Esophagus (tissue), 2 donors: ENCODE measurements at regions not wholly inside any gene's neighbourhood (a gene's known extent, or its start where the extent isn't known, plus 50 kb on each side); places are given as distances from the start of the nearest gene placed in this dataset.

Experiments
- H3K27ac ChIP-seq, 2 donors: one replicate each; pipeline ENCODE4 v1.5.1; 2013; ENCODE audit warnings: low read depth in 2 of 2, mild to moderate bottlenecking in 2 of 2, inconsistent platforms in 1 of 2, low read length in 1 of 2, moderate library complexity in 1 of 2
- H3K27me3 ChIP-seq, 2 donors: one replicate each; pipeline ENCODE4 v1.6.1; 2013; ENCODE audit warnings: low read length in 2 of 2, control low read depth in 1 of 2, mild to moderate bottlenecking in 1 of 2; ENCODE audit not compliant: insufficient read depth in 2 of 2, control insufficient read depth in 1 of 2
- H3K36me3 ChIP-seq, 2 donors: one replicate each; pipeline ENCODE4 v1.6.1; 2013; ENCODE audit warnings: low read length in 1 of 2; ENCODE audit not compliant: control insufficient read depth in 2 of 2, insufficient read depth in 2 of 2
- H3K4me1 ChIP-seq, 2 donors: one replicate each; pipeline ENCODE4 v1.6.1; 2013; ENCODE audit warnings: low read length in 1 of 2; ENCODE audit not compliant: control insufficient read depth in 2 of 2, insufficient read depth in 2 of 2
- H3K4me3 ChIP-seq, 2 donors: one replicate each; pipeline ENCODE4 v1.5.1; 2013; ENCODE audit warnings: low read length in 2 of 2, mild to moderate bottlenecking in 2 of 2, low read depth in 1 of 2, moderate library complexity in 1 of 2
- H3K9me3 ChIP-seq, 2 donors: one replicate each; pipeline ENCODE4 v1.6.1; 2013; ENCODE audit warnings: mild to moderate bottlenecking in 2 of 2, low read depth in 1 of 2, low read length in 1 of 2, moderate library complexity in 1 of 2; ENCODE audit not compliant: control insufficient read depth in 2 of 2, insufficient read depth in 1 of 2
- WGBS, 2 donors: extraction: QIAGEN DNeasy Blood & Tissue Kit; methylation state at CpG; one replicate each; pipeline ENCODE4 v1.1.7; 2013; 5-methylcytosine and 5-hydroxymethylcytosine counted together
- donor health status: healthy with polysubstance abuse.
- donor health status: Bipolar disorder and iron deficiency.

DNA sequence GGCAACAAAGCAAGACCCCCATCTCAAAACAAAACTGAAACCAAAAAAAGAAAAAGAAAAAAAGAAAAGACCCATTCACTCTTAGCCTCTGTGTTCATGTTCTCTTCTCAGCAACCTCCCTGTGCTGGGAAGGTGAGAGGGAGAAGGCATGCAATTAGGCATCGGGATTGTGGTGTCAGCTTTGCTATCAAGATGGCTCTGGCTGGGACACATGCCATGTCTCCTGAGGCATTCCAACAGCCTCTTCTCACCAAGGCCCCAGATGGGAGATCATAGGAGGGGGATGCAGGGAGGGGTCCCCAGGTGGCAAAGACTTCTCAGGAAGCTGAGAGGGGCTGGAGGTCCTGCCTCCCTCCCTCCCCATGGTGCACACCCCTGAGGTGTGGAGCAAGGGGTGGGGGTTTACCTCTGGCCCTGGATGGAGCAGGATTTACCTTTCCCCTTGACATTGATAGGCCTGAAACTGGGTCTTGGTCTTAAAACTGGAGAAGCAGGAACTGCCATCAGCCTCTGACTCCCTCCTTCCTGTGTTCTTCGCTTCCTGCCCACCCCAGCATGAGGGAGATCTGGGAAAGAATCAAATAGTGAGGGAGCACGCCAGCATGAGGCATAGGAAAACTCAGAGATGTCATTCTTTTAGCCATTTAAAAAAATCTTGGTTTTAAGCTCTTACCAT is 96.2 kb upstream of the DUSP5 start:
- WGBS, 2 donors = 79% methylated on average over 3 of the region's 3 CpGs
- H3K4me3 ChIP-seq = no peak overlapping the region
- H3K9me3 ChIP-seq = no peaks in the 10 kb centered on the region
- H3K4me1 ChIP-seq = peaks cover 0 to 4% of the 10 kb centered on the region in 2 donors
- no peaks in the 10 kb centered on the region for H3K36me3 ChIP-seq
- H3K27ac ChIP-seq = no peak overlapping the region
- no peaks in the 10 kb centered on the region for H3K27me3 ChIP-seq

DNA sequence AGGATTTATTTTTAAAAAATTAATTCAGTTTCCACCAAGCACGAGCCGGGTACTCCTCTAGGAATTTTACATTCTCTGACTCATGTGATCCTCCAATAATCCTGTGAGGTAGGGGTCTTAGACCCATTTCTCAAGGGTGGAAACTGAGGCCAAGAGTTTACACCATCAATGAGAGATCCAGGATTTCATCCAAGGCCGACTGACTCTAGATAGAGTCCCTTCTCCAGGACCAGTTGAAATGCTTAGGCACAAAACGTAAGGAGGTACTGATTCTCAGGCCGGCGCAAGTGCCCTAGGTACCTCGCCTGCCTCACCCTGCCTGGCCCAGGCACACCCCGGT is 95.7 kb upstream of the DUSP5 start:
- H3K4me3 ChIP-seq = no peak overlapping the region
- H3K9me3 ChIP-seq = no peaks in the 10 kb centered on the region
- H3K36me3 ChIP-seq = no peaks in the 10 kb centered on the region
- WGBS, 2 donors = 91 to 93% methylated on average over 8 of the region's 8 CpGs
- no peaks in the 10 kb centered on the region for H3K27me3 ChIP-seq
- H3K4me1 ChIP-seq = peaks cover 0 to 4% of the 10 kb centered on the region in 2 donors
- no peak overlapping the region for H3K27ac ChIP-seq

DNA sequence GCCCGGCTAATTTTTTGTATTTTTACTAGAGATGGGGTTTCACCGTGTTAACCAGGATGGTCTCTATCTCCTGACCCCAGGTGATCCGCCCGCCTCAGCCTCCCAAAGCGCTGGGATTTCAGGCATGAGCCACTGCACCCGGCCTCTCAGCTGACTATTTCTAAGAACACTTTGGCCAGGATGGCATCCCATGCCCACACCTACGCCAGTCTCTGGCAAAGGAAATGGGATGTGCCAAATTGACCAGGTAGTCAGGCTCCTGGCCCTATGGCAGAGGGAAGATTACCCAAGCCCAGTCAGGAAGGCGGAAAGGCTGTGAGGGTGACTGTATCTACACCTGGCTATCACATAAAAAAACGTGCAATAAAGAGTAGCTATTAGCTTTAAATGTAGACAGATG is 94.1 kb upstream of the DUSP5 start:
- H3K9me3 ChIP-seq = no peaks in the 10 kb centered on the region
- peaks cover 0 to 10% of the 10 kb centered on the region in 2 donors for H3K4me1 ChIP-seq
- H3K4me3 ChIP-seq = no peak overlapping the region
- 94 to 95% methylated on average over 9 of the region's 9 CpGs for WGBS, 2 donors
- no peaks in the 10 kb centered on the region for H3K27me3 ChIP-seq
- no peak overlapping the region for H3K27ac ChIP-seq
- H3K36me3 ChIP-seq = no peaks in the 10 kb centered on the region

DNA sequence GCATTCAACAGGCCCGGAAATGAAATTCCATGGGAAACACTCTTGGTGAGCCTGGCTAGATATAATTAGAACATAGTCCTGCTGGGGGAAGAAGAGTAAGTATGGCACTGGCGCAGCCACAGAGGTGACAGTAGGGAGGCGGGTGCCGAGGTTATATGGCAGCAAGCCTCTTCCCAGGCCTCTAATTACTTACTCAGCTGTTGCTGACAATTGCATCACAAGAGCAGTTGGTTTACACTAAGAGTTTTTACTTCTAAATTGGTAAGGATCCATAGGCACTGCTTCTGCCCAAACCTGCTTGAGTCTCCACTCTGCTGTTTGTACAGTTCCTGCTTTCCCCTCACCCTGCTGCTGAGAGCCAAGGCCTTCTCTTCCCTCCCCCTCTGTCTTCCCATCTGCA is 93.3 kb upstream of the DUSP5 start:
- no peak overlapping the region for H3K4me3 ChIP-seq
- peaks cover 0 to 11% of the 10 kb centered on the region in 2 donors for H3K4me1 ChIP-seq
- WGBS, 2 donors = 79 to 86% methylated on average over 4 of the region's 4 CpGs
- H3K36me3 ChIP-seq = no peaks in the 10 kb centered on the region
- no peak overlapping the region for H3K27ac ChIP-seq
- H3K9me3 ChIP-seq = no peaks in the 10 kb centered on the region
- H3K27me3 ChIP-seq = no peaks in the 10 kb centered on the region

DNA sequence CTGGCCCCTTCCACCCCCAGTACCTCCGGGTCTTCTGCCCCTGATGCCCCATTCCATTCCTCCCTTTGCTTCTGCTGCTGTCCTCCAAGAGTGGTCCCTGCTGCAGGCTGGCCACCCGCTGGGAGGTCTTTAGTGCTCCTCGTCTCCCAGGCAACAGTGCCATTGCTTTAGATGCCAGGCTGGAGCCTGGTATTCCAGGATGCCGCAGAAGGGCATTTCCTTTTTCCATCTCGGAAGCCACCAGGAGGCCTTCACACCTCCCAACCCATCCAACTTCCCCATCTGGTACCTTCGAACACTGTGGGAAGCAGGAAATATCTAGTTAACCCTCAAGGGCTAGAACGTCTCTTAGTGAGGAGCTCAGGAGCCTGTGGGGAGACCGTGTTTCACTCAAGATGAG is 92.9 kb upstream of the DUSP5 start:
- Histone ChIP-seq H3K27me3 (no peaks in the 10 kb centered on the region), H3K4me3 (no peak overlapping the region), H3K9me3 (no peaks in the 10 kb centered on the region), H3K27ac (no peak overlapping the region), H3K4me1 (peaks cover 0 to 11% of the 10 kb centered on the region in 2 donors), H3K36me3 (no peaks in the 10 kb centered on the region)
- 86 to 89% methylated on average over 8 of the region's 8 CpGs for WGBS, 2 donors

DNA sequence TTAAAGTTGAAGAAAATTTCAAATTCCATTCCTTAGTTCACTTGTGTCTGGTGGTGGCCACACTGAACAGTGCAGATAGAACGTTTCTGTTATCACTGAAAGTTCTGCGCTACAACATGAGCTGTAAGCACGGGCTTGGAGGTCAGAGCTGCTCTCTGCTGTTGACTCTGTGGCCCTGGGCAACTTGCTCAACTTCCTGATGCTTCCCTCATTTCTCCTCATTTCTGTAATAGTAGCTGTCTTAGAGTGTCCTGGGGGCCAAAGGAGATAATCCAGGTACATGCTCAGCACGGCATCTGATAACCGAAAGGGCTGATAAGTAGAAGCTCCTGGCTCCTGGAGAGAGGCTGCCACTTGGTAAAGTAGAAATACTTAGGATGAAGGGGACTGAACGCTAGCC is 92.3 kb upstream of the DUSP5 start:
- no peak overlapping the region for H3K27ac ChIP-seq
- H3K4me1 ChIP-seq = peaks cover 0 to 15% of the 10 kb centered on the region in 2 donors
- no peak overlapping the region for H3K4me3 ChIP-seq
- H3K9me3 ChIP-seq = no peaks in the 10 kb centered on the region
- no peaks in the 10 kb centered on the region for H3K27me3 ChIP-seq
- H3K36me3 ChIP-seq = no peaks in the 10 kb centered on the region
- WGBS, 2 donors = 91 to 94% methylated on average over 6 of the region's 6 CpGs

DNA sequence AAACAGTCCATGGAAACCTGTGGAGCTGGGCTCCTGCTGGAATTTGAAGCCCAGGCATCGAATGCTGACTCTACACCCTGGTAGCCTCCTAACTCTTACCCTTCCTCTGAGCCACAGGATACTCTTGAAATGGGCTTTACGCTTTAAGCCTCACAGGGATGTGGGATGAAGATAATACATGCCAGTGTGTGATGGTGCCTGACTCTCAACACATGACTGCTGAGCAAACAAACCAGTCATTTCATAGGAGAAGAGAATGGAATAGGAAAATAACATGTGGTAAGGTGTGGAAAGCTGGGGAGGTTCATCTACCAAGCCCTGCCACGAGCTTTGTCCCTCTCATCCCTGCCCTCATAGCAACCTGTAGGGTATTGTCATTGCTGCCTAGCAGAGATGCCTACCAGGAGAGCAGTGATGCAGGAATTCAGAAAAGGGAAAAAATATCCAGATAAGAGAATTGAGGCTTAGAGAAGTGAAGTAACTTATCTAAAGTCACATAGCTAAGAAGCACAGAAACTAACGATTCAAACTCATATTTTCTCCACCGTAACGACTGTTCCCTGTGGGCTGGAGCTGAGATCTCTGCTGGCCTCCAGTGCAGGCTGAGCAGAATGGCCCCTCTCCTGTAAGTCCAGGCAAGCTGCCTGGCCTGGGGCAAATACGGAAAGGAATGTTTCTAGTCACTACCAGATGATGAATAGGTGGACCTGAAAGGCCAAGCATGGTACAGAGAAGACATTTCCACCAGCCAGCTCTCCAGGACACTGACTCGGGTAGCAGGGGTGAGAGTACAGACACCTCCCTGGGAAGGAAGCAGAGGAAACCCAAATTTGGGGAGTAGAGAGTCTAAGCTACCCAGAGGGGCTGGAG is 90.2 kb upstream of the DUSP5 start:
- H3K9me3 ChIP-seq = no peaks in the 10 kb centered on the region
- H3K27me3 ChIP-seq = no peaks in the 10 kb centered on the region
- H3K4me3 ChIP-seq = no peak overlapping the region
- WGBS, 2 donors = 78 to 82% methylated on average over 8 of the region's 8 CpGs
- H3K27ac ChIP-seq = peak overlapping the region; percentile 36 to 67
- H3K36me3 ChIP-seq = no peaks in the 10 kb centered on the region
- H3K4me1 ChIP-seq = peaks cover 3 to 22% of the 10 kb centered on the region in 2 donors

DNA sequence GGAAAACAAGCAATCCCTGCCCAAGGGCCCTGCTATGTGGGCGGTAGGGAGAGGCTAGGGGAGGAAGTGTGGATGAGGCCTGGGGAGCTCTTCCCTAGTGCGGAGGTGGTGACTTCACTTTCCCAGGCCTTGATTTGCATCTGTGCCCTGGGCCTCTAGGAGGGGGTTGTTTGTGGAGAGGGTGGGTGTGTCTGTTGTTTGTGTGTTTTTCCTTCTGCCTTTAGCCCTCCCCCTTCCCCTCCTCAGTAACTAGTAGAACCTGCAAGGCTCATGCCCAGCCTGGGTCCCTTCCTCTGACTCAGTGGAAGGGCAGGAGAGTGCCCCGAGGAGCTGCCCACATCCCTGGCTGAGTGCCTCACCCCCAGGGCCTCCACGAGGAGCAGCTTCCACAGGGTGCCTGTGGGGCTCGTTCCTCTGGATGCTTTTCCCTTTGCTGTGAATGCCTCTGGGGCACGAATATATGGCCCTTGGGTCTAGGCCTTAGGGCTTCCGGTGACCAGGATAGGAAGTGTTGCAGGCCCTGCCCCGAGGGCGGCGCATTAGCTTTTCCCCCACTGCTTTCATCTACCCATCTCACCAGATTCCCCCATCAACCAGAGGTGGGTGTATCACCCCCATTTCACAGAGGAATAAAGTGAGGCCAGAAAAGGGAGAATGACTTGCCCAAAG is 89.4 kb upstream of the DUSP5 start:
- Histone ChIP-seq H3K4me1 (peaks cover 3 to 22% of the 10 kb centered on the region in 2 donors), H3K36me3 (no peaks in the 10 kb centered on the region), H3K4me3 (no peak overlapping the region), H3K27me3 (no peaks in the 10 kb centered on the region), H3K27ac (peak overlapping the region; percentile 36 to 67), H3K9me3 (no peaks in the 10 kb centered on the region)
- WGBS, 2 donors = 75 to 79% methylated on average over 10 of the region's 10 CpGs

DNA sequence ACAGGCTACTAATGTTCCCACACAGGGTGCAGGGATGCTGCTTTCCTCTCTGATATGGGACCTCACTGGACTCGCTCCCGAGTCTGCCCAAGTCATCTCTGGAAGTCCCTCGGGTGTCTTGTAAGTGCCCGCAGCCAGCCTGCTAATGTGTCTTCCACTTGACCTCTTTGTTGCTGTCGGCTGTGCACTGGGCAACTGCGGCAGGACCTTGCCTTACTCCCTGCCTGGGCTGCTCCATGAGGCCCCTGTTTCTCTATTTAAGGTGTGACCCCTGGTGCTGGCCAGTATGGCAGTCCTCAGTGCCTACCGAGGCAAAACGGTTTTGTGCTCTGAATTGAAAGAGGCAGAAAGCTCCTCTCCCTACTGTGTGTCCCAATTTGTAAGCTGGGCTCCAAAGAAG is 88.8 kb upstream of the DUSP5 start:
- Histone ChIP-seq H3K4me1 (peaks cover 3 to 22% of the 10 kb centered on the region in 2 donors), H3K27me3 (no peaks in the 10 kb centered on the region), H3K9me3 (no peaks in the 10 kb centered on the region), H3K36me3 (no peaks in the 10 kb centered on the region), H3K27ac (peak overlapping the region in 1 of 2 donors; percentile 50), H3K4me3 (no peak overlapping the region)
- 93 to 96% methylated on average over 8 of the region's 8 CpGs for WGBS, 2 donors
